SK-N-SH (cell line): ENCODE measurements at regions not wholly inside any gene's neighbourhood (a gene's known extent, or its start where the extent isn't known, plus 50 kb on each side); places are given as distances from the start of the nearest gene placed in this dataset.

Source experiments
- CTCF ChIA-PET: fragments of 300-600, 350-600 bp; formaldehyde crosslinking; extraction: SDS; loops from one replicate; lab custom pipeline; 2021; lab: Yijun Ruan, JAX
- POLR2A ChIA-PET: fragments of 350-600 bp; sonication (Branson Sonifier 250); formaldehyde crosslinking; extraction: SDS; loops from one replicate; lab custom pipeline; 2020; ENCODE audit warnings: antibody characterized with exemption, inconsistent platforms; lab: Yijun Ruan, JAX
- DNase-seq: peaks from one replicate; pipeline ENCODE4 v3.0.0; 2012
- H2AFZ ChIP-seq: fragments of 200-600 bp; sonication (generic); 2 replicates; pipeline ENCODE4 v1.8.1; 2016; ENCODE audit warnings: antibody characterized with exemption, mild to moderate bottlenecking, low read depth
- H3F3A ChIP-seq: fragments of 200-600 bp; sonication (generic); replicated peaks from 2 replicates; pipeline ENCODE3; 2016; ENCODE audit warnings: antibody characterized with exemption, mild to moderate bottlenecking; ENCODE audit not compliant: insufficient read depth
- H3K27ac ChIP-seq, 2 experiments: fragments of 200-500 bp in 1 of 2; fragments of 200-600 bp in 1 of 2; sonication (Bioruptor generic) in 1 of 2; sonication (generic), shearing (Covaris generic) in 1 of 2; 2 replicates each; pipeline versions ENCODE4 v1.5.1 to v1.6.1; 2014 to 2016; ENCODE audit warnings: low read depth in 2 of 2, inconsistent platforms in 1 of 2, low read length in 1 of 2, mild to moderate bottlenecking in 1 of 2, mixed read lengths in 1 of 2
- H3K27me3 ChIP-seq: fragments of 200-600 bp; sonication (generic), shearing (Covaris generic); 2 replicates; pipeline ENCODE4 v1.6.1; 2016; ENCODE audit warnings: mixed run types; ENCODE audit not compliant: insufficient read depth
- H3K36me3 ChIP-seq, 2 experiments: fragments of 200-500 bp in 1 of 2; fragments of 200-600 bp in 1 of 2; sonication (Bioruptor generic) in 1 of 2; sonication (generic) in 1 of 2; replicated peaks in 1 of 2; 2 replicates each; pipeline versions ENCODE3 to v1.5.1; 2014 to 2016; ENCODE audit warnings: low read length in 1 of 2, mild to moderate bottlenecking in 1 of 2; ENCODE audit not compliant: insufficient read depth in 2 of 2, control insufficient read depth in 1 of 2
- H3K4me1 ChIP-seq, 2 experiments: fragments of 200-500 bp in 1 of 2; fragments of 200-600 bp in 1 of 2; sonication (Bioruptor generic) in 1 of 2; sonication (generic), shearing (Covaris generic) in 1 of 2; 2 replicates each; pipeline versions ENCODE4 v1.5.1 to v1.6.1; 2014 to 2016; ENCODE audit warnings: low read depth in 1 of 2, low read length in 1 of 2, mixed run types in 1 of 2; ENCODE audit not compliant: insufficient read depth in 2 of 2, control insufficient read depth in 1 of 2
- H3K4me2 ChIP-seq: fragments of 200-600 bp; sonication (generic), shearing (Covaris generic); 2 replicates; pipeline ENCODE4 v1.6.1; 2017; ENCODE audit warnings: mixed run types
- H3K4me3 ChIP-seq, 2 experiments: fragments of 200-500 bp in 1 of 2; fragments of 200-600 bp in 1 of 2; sonication (Bioruptor generic) in 1 of 2; sonication (generic), shearing (Covaris generic) in 1 of 2; 2 replicates each; pipeline versions ENCODE4 v1.5.1 to v1.8.1; 2014 to 2016; ENCODE audit warnings: low read depth in 2 of 2, inconsistent platforms in 1 of 2, low read length in 1 of 2, mild to moderate bottlenecking in 1 of 2, mixed read lengths in 1 of 2, moderate library complexity in 1 of 2
- H3K79me2 ChIP-seq: fragments of 200-600 bp; sonication (generic); 2 replicates; pipeline ENCODE4 v1.8.1; 2017; ENCODE audit warnings: mild to moderate bottlenecking; ENCODE audit not compliant: insufficient read depth
- H3K9ac ChIP-seq: fragments of 200-600 bp; sonication (generic); 2 replicates; pipeline ENCODE4 v1.6.1; 2017; ENCODE audit warnings: mixed run types
- H3K9me2 ChIP-seq: fragments of 200-600 bp; sonication (generic); 2 replicates; pipeline ENCODE4 v1.6.1; 2017; ENCODE audit warnings: mixed run types
- H3K9me3 ChIP-seq: fragments of 200-600 bp; sonication (generic); 2 replicates; pipeline ENCODE4 v1.6.1; 2017; ENCODE audit warnings: mixed run types, mild to moderate bottlenecking, moderate library complexity
- H4K20me1 ChIP-seq: fragments of 200-600 bp; sonication (generic); 2 replicates; pipeline ENCODE4 v1.6.1; 2017; ENCODE audit warnings: mild to moderate bottlenecking, mixed run types; ENCODE audit not compliant: insufficient read depth
- EZH2phosphoT487 ChIP-seq: fragments of 200-600 bp; sonication (generic); IDR thresholded peaks from 2 replicates; pipeline ENCODE4 v1.6.1; 2017; ENCODE audit warnings: low read depth, mixed run types, mild to moderate bottlenecking, antibody characterized with exemption, moderate library complexity, borderline replicate concordance
- IRF3 ChIP-seq: fragments of 150-350 bp; IDR thresholded peaks from 2 replicates; pipeline ENCODE4 v1.6.1; 2016; ENCODE audit warnings: mild to moderate bottlenecking, low read depth, low read length
- JUND ChIP-seq: IDR thresholded peaks from 2 replicates; pipeline ENCODE4 v1.4.0; 2012
- NFIC ChIP-seq: IDR thresholded peaks from 2 replicates; pipeline ENCODE4 v1.4.0; 2012; ENCODE audit warnings: borderline replicate concordance
- RCOR1 ChIP-seq: fragments of 150-350 bp; IDR thresholded peaks from 2 replicates; pipeline ENCODE4 v1.6.1; 2017; ENCODE audit warnings: antibody characterized with exemption, low read length
- TCF12 ChIP-seq: IDR thresholded peaks from 2 replicates; pipeline ENCODE4 v1.4.0; 2012
- ZBTB33 ChIP-seq: IDR thresholded peaks from 2 replicates; pipeline ENCODE4 v1.4.0; 2012; ENCODE audit warnings: low read depth, borderline replicate concordance
- WGBS: methylation state at CpG from one replicate; pipeline ENCODE4 v1.1.6; 2017; ENCODE audit warnings: low lambda C conversion rate; 5-methylcytosine and 5-hydroxymethylcytosine counted together

- Histone ChIP-seq H3K4me1 (peaks cover 6 to 10% of the 10 kb centered on the region in 2 experiments; a peak in 2 of 4 replicates), H3K4me2 (no peak overlapping the region), H3F3A (peaks cover 7% of the 10 kb centered on the region), H4K20me1 (no peaks in the 10 kb centered on the region), H3K9me3 (no peaks in the 10 kb centered on the region), H3K79me2 (no peaks in the 10 kb centered on the region), H3K4me3 (no peak overlapping the region), H3K9me2 (no peaks in the 10 kb centered on the region), H2AFZ (no peak overlapping the region), H3K9ac (no peak overlapping the region), H3K27ac (no peak overlapping the region), H3K27me3 (no peaks in the 10 kb centered on the region), H3K36me3 (no peaks in the 10 kb centered on the region)
- CTCF ChIA-PET, result no interaction called here
- no peak for DNase-seq
- WGBS, result 58% methylated on average over 7 of the region's 7 CpGs
- TF ChIP-seq ZBTB33, result no peak
- no peak for TF ChIP-seq NFIC
- no peak for TF ChIP-seq RCOR1
- POLR2A ChIA-PET, result interaction anchor here (0.7 kb wide), 1 partner anchor 9 kb away, joined by 3 read pairs; no protein-coding TSS in a partner anchor
Measured at GRCh38 chr22:27135031-27135981, 477.9 kb downstream of the MIAT start.

GRCh38 chr22:27136596-27136995, 479.2 kb downstream of the MIAT start:
- Histone ChIP-seq H3K79me2 (no peaks in the 10 kb centered on the region), H3K4me1 (peaks cover 6 to 10% of the 10 kb centered on the region in 2 experiments; a peak in 2 of 4 replicates), H3K27me3 (no peaks in the 10 kb centered on the region; the same call in 1 of the 2 replicates), H3K36me3 (no peaks in the 10 kb centered on the region), H3K9me3 (no peaks in the 10 kb centered on the region), H3K4me3 (no peak overlapping the region), H4K20me1 (no peaks in the 10 kb centered on the region), H3K27ac (no peak overlapping the region)
- DNase-seq, result no peak
- ChIA-PET POLR2A (no interaction called here), CTCF (no interaction called here)
- WGBS, result 68% methylated on average over 2 of the region's 2 CpGs
- TF ChIP-seq JUND, result no peak
- TF ChIP-seq TCF12, result no peak
- TF ChIP-seq EZH2phosphoT487, result no peak
- TF ChIP-seq IRF3, result no peak
- TF ChIP-seq, all 33 proteins: peak for 0
- H3K4me2 ChIP-seq, result no peak overlapping the region
- H3F3A ChIP-seq, result peaks cover 13% of the 10 kb centered on the region
- H2AFZ ChIP-seq, result no peak overlapping the region
- no peak overlapping the region for H3K9ac ChIP-seq
- no peaks in the 10 kb centered on the region for H3K9me2 ChIP-seq
